ENCODE measurements at regions not wholly inside any gene's neighbourhood (a gene's known extent, or its start where the extent isn't known, plus 50 kb on each side); places are given as distances from the start of the nearest gene placed in this dataset.
"Not testable (repeated sequence)": the region's sequence is repeated elsewhere in the genome, so short reads cannot be mapped to it uniquely, and the experiment has no call there.

DNA sequence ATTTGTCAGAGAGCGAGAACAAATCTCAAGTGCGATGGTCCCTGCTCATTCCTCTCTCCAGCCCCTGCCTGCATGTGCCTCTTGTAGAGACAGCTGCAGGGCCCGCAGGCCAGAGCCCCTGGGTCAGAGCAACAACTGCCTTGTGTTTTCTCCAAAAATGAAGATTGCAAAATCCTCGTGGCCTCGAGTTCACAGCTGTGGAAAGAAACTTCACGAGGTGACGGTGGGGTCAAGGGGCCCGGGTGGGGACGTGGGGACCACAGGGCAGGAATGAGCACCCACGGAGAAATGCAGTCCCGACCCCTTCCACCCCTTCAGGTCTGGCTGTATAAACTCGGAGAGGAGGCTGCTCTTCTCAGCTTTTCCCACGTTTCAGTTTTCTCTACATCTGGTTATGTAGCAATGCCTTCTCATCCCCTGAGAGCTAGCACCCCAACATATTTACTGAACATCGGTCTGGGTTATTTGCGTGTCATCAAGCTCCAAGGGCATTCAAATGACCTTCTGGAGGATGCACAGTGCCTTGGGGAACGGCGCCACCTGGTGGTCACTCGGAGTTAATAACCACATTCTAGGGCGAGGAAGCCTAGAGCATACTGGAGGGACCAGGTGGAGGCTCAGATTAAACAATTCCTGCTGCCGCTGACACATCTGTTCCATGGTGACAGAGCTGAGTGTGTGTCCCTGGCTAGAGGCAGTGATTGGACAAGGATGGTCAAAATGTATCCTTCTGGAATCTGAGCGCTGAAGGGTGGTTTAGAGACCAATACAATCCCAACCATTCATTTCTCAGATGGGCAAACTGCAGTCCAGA, 91.4 kb upstream of the CYRIA start:
- no peak for DNase-seq (ENCODE audit: low read depth)
- TF ChIP-seq, protein P1, sequence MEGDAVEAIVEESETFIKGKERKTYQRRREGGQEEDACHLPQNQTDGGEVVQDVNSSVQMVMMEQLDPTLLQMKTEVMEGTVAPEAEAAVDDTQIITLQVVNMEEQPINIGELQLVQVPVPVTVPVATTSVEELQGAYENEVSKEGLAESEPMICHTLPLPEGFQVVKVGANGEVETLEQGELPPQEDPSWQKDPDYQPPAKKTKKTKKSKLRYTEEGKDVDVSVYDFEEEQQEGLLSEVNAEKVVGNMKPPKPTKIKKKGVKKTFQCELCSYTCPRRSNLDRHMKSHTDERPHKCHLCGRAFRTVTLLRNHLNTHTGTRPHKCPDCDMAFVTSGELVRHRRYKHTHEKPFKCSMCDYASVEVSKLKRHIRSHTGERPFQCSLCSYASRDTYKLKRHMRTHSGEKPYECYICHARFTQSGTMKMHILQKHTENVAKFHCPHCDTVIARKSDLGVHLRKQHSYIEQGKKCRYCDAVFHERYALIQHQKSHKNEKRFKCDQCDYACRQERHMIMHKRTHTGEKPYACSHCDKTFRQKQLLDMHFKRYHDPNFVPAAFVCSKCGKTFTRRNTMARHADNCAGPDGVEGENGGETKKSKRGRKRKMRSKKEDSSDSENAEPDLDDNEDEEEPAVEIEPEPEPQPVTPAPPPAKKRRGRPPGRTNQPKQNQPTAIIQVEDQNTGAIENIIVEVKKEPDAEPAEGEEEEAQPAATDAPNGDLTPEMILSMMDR (IDR thresholded peaks at IDR 0.05; ENCODE audit: control insufficient read depth, extremely low read depth, insufficient read depth): peak; percentile 83
- no peak overlapping the region for H3K4me3 ChIP-seq (ENCODE audit: low read depth, low read length)

DNA sequence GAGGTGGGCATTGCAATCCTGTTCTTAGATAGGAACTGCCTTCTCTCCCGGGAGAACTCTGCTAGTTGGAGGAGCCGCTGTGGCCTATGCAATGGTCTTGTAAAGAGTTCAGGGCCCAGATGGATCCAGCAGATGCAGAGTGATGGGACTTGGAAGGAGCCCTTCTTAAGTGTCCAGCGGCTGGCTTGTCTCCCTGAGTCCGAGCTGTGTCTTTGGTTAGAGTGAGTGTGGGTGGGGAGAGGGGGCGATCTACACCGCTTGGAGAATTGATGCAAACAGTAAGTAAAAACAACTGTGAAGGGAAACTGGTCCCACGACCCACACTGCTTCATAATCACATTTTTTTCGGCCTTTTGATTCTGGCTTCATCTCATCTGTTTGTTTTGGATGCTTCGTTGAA, 89.8 kb upstream of the CYRIA start:
- TF ChIP-seq, protein P1 (IDR thresholded peaks at IDR 0.05; ENCODE audit: control insufficient read depth, extremely low read depth, insufficient read depth): no peak
- no peak for DNase-seq (ENCODE audit: low read depth)

DNA sequence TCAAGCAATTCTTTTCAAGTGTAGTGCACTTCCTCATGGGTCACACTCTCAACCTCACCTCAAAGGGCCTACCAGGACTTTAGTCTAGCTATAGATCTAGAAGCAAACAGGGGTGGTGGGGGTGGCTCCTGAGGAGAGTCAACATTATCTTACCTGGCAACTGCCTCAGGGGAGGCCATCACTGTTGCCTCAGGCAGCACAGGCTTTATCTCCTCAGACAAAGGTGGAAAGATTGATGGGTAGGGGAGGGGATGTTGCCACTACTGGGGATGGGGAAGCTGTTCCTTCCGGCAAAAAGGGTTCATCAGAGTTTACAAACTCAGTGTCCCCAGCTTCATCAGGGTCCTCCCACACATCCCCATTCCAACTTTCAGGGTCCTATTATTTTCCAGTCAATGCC, 87.4 kb upstream of the CYRIA start:
- H3K4me3 ChIP-seq (ENCODE audit: low read depth, low read length); DNase-seq (ENCODE audit: low read depth): not testable (repeated sequence)

More for the DNA sequence above, 89.8 kb upstream of the CYRIA start:
- no peak overlapping the region for H3K4me3 ChIP-seq (ENCODE audit: low read depth, low read length)

DNA sequence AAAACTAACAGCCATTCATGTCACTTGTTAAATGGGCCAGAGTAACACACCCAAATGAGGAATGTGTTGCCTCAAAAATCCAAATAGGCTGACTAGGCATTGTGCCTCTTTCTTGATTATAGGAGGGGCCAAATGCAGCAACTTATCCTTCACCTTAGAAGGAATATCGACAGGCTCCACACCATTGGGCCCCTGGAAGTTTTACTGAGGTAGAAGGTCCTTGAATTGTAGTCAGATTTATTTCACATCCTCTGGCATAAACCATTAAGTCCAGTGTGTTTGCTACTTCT, 85.2 kb upstream of the CYRIA start:
- not testable (repeated sequence) for H3K4me3 ChIP-seq (ENCODE audit: low read depth, low read length); DNase-seq (ENCODE audit: low read depth)

DNA sequence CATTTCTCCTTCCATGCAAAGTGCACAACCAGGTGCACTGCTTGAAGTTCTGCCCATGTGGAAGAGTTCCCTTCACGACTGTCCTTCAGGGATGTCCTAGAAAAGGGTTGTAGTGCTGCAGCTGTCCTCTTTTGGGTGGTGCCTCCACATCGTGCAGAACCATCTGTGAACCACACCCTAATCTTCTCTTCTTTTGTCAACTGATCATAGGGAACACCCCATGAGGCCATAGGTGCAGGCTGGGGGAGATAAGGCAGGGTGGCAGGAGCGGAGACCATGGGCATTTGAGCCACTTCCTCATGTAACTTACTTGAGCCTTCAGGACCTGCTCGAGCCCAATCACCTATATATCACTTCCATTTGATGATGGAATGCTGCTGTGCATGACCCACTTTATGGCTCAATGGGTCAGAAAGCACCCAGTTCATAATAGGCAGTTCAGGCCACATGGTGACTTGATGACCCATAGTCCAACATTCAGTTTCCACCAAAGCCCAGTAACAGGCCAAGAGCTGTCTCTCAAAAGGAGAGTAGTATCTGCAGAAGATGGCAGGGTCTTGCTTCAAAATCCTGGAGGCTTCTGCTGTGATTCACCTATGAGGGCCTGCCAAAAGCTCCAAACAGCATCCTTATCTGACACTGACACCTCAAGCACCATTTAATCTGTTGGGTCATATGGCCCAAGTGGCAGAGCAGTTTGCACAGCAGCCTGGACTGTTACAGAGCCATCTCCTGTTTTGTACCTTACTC, 84.7 kb upstream of the CYRIA start:
- TF ChIP-seq, protein P1 (IDR thresholded peaks at IDR 0.05; ENCODE audit: control insufficient read depth, extremely low read depth, insufficient read depth): no peak
- no peak overlapping the region for H3K4me3 ChIP-seq (ENCODE audit: low read depth, low read length)
- DNase-seq (ENCODE audit: low read depth): no peak

DNA sequence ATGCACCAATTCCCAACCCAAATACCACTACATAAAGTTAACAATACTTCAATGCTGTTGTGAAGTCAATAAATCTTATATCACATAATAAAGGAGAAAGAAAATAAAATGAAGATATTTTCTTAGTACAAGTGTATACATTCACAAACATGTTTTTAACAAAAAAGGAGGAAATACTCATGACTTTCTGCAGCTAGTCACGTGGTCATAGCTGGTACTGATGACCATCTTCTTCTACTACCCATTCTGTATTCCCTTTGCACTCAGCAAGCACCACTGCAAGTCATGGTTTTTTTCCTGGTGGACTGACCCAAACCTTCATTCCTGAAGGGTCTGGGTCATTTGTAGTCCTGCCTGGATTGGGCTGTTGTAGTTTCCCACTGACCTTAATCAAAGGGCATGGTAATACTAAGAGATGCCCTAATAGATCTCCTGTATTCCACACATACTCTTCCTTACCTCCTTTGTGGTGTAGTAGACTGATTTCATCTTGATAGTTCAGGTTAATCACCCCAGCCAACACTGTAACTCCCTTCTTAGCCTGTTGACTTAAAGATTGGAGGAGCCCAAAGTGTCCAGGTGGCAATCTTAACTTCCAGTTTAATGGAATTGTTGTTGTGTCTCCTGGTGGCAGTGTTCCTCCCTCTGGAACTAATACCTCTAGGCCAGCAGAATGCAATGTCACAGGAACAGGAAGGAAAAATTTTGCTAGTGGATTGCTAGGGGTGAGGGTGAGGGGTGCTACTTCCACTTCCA, 83.1 kb upstream of the CYRIA start:
- not testable (repeated sequence) for H3K4me3 ChIP-seq (ENCODE audit: low read depth, low read length); DNase-seq (ENCODE audit: low read depth)

DNA sequence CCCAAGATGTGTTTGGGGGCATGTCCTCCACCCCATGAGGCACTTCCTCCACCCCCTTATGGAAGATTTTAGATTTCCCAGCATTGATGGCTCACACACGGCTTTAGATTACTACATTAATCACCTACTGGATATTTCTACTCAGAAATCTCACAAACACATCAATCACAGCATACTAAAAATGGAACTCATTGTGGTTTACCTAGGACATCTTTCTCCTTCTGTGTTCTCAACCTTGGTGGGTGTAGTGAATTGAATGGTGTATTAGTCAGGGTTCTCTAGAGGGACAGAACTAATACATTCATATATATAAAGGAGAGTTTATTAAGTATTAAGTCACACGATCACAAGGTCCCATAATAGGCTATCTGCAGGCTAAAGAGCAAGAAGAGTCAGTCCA, 82.1 kb upstream of the CYRIA start:
- DNase-seq (ENCODE audit: low read depth): no peak
- H3K4me3 ChIP-seq (ENCODE audit: low read depth, low read length): no peak overlapping the region
- TF ChIP-seq, protein P1 (IDR thresholded peaks at IDR 0.05; ENCODE audit: control insufficient read depth, extremely low read depth, insufficient read depth): no peak

DNA sequence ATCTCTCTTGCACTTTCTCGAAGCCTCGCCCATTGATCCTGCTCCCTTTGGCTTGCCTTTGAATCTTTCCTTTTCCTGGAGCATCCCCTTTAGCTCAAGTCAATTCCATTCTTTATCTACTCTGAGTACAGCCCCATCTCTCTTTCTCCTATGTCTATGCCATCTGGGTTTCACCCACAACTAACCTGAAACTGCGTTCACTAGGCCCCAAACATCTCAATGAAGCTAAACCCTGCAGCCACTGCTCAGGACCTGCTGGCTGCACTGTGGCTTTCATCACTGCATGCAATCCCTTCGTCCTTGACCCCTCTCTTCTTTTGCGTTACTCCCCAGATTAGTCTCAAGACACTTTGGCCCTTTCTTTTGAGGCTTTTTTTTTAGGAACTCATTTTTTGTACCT, 81.6 kb upstream of the CYRIA start:
- H3K4me3 ChIP-seq (ENCODE audit: low read depth, low read length): no peak overlapping the region
- DNase-seq (ENCODE audit: low read depth): no peak

More for the DNA sequence above, 81.6 kb upstream of the CYRIA start:
- TF ChIP-seq, protein P1 (IDR thresholded peaks at IDR 0.05; ENCODE audit: control insufficient read depth, extremely low read depth, insufficient read depth): no peak

Data from LNCaP clone FGC (cell line).